ENCODE measurements at regions not wholly inside any gene's neighbourhood (a gene's known extent, or its start where the extent isn't known, plus 50 kb on each side); places are given as distances from the start of the nearest gene placed in this dataset.

DNA sequence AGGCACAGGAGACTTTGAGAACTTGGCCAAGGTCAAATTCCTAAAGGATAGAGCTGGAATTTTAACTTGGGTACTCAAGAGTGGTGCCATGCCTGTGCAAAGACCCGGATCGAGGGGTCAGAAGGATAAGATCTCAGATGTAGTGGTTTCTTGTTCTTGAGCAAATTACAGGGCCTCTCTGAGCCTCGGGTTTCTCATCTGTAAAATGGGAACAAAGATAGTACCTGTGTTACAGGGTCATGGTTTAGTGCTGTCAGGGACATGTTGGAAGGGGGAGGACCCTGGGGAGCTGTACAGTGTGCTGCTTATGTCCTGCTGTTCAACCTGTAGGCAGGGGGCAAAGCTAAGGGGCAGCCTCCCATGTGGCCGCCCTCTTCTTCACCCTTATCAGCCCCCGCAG lies 173.5 kb upstream of the HAAO start:
- Histone ChIP-seq H3K4me3 (no peak overlapping the region), H3K36me3 (ENCODE audit: low read depth) (no peaks in the 10 kb centered on the region), H3K4me1 (ENCODE audit: low read depth) (peaks cover 4% of the 10 kb centered on the region), H3K9me3 (no peaks in the 10 kb centered on the region)
- DNase-seq, result no peak
- intact Hi-C loops (cut with DNase I, micrococcal nuclease), result no loop called here
- no peak for ATAC-seq
- TF ChIP-seq CTCF (IDR thresholded peaks at IDR 0.05), result no peak

GRCh38 chr2:42965196-42965595 lies 172.8 kb upstream of the HAAO start:
- no peak for TF ChIP-seq CTCF (IDR thresholded peaks at IDR 0.05)
- no peaks in the 10 kb centered on the region for H3K36me3 ChIP-seq (ENCODE audit: low read depth)
- ATAC-seq, result no peak
- no peaks in the 10 kb centered on the region for H3K9me3 ChIP-seq
- intact Hi-C loops (cut with DNase I, micrococcal nuclease), result no loop called here
- no peak overlapping the region for H3K4me3 ChIP-seq
- DNase-seq, result no peak
- peaks cover 6% of the 10 kb centered on the region for H3K4me1 ChIP-seq (ENCODE audit: low read depth)

GRCh38 chr2:42964439-42965083 lies 172.2 kb upstream of the HAAO start:
- H3K9me3 ChIP-seq, result no peaks in the 10 kb centered on the region
- no peak overlapping the region for H3K4me3 ChIP-seq
- intact Hi-C loops (cut with DNase I, micrococcal nuclease), result no loop called here
- peak; percentile 43 for ATAC-seq
- no peaks in the 10 kb centered on the region for H3K36me3 ChIP-seq (ENCODE audit: low read depth)
- TF ChIP-seq CTCF (IDR thresholded peaks at IDR 0.05), result no peak
- DNase-seq, result peak in 1 of 3 donors; percentile 82
- peaks cover 7% of the 10 kb centered on the region for H3K4me1 ChIP-seq (ENCODE audit: low read depth)

DNA sequence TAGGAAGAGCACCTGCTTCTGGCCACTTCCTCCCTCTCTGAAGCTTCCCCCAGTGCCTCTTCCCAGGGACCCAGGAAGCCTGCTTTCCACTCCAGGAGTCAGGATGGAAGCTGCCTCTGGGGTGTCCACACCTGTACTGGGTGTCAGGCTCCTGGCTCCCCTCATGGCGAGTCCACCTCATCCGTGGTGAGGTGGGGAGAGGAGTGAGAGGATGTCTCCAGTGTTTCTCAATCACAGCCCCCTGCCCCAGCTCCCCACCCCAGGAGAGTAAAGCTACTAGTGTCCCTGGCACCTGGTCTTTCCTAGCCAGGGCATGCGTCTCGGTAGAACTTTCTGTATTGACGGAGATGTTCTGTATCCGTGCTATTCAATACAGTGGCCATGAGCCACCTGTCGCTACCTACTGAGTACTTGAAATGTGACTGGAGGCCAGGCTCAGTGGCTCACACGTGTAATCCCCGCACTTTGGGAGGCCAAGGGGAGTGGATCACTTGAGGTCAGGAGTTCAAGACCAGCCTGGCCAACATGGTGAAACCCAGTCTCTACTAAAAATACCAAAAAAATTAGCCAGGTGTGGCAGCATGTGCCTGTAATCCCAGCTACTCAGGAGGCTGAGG lies 171.2 kb upstream of the HAAO start:
- H3K4me1 ChIP-seq (ENCODE audit: low read depth), result peaks cover 7% of the 10 kb centered on the region
- H3K36me3 ChIP-seq (ENCODE audit: low read depth), result no peaks in the 10 kb centered on the region
- TF ChIP-seq CTCF (IDR thresholded peaks at IDR 0.05), result no peak
- ATAC-seq (no peak), DNase-seq (no peak)
- intact Hi-C loops (cut with DNase I, micrococcal nuclease), result no loop called here
- no peaks in the 10 kb centered on the region for H3K9me3 ChIP-seq
- H3K4me3 ChIP-seq, result no peak overlapping the region

DNA sequence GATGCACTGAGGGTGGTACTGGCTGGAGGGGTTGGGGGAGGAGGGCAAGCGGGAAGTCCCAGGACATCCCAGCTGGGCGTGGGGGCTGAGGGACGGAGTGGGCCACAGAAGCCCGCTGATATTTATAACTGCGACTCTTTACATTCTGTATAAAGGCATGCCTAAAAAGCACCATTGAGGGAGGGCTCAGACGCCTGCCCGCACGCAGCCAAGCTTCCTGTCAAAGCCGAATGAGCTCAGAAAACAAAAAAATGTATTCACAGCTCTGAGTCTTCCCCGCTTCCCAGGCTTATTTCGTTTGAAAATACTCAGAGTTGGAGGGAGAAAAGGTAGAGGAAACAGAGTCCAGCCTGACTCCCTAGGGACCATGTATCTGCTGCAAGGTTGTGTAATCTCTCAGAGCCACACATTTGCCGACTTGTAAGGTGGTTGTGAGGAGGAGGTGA lies 170.1 kb upstream of the HAAO start:
- peaks cover 7% of the 10 kb centered on the region for H3K4me1 ChIP-seq (ENCODE audit: low read depth)
- no peak overlapping the region for H3K4me3 ChIP-seq
- TF ChIP-seq CTCF (IDR thresholded peaks at IDR 0.05), result no peak
- H3K36me3 ChIP-seq (ENCODE audit: low read depth), result no peaks in the 10 kb centered on the region
- H3K9me3 ChIP-seq, result no peaks in the 10 kb centered on the region
- ATAC-seq, result no peak
- intact Hi-C loops (cut with DNase I, micrococcal nuclease), result no loop called here
- DNase-seq, result peak in 1 of 3 donors; percentile 53
